Amniotic stem cell (primary cell): ENCODE measurements at regions not wholly inside any gene's neighbourhood (a gene's known extent, or its start where the extent isn't known, plus 50 kb on each side); places are given as distances from the start of the nearest gene placed in this dataset.

ENCODE experiments used
- DNase-seq: peaks from one replicate; lab custom pipeline; 2025; lab: John Stamatoyannopoulos, UW

DNA sequence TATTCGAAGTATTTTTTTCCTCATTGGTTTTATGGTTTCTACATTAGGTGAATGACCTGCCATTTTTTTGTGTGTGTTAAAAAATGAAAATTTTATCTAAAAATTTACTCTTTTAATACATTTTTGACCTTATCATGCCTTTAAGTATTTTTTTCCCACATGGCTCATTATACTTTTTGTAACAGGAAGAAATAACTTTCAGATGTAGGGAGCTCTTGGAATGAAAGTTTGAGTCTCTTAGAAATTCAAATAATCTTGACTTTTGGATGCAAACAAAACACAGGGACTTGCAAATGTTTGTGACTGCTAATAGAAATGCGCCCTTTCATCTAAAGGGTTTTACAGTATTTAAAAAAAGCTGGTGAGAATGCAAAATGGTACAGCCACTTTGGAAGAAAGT lies 457.9 kb downstream of the KLF5 start:
- DNase-seq = no peak

DNA sequence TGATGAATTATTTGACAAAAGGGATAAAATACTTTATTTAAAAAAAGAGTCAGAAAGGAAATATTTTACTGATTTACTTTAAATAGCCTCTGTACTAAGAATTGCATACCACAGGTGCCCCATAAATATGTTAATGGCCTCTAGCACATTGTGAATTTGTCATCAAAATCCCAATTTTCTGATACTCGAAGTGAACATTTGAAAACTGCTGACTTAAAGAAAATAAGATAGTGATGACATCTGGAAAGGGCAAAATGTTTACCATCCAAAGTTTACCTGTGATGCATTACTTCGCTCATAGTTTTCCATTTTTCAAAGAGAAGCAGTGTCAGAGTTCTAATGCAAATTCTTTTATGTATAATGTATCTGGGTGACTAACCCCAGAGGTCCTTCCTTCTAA lies 455.4 kb downstream of the KLF5 start:
- DNase-seq = no peak

DNA sequence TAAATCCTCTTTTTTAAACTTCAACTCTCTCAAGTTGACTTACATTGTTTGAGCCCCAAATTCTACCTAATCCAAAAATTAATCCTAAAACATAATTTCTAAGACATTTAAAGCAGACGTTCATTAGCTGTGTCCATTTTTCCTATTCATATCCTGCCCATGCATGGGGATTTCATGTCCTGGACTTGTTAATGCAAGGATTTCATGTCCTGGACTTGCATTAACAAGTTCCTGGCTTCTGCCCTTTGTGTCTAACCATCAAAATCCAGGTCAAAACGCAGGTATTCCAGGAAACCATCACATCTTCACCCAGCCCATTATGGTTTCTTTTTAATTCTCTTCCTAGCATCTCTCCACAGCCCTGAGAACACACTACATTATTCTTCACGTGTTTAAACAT lies 454.9 kb downstream of the KLF5 start:
- no peak for DNase-seq

DNA sequence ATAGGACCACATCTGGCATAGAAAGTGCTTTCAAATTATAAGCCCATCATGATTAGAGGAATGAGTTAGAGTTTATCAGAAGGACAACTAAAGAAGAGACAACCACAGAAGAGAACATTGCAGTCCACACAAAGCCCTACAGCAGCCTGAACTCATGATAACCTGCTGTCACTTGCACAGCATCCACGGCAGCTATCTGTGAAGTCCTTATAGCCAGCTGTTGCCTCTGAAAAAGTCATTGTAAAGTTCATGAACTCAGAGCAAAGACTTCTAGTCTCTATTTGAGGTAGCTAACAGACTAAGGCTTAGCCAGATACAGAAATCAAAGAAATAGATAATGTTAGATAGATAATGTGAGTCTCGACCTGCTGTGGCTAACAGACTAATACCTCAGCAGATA lies 450.0 kb downstream of the KLF5 start:
- no peak for DNase-seq

DNA sequence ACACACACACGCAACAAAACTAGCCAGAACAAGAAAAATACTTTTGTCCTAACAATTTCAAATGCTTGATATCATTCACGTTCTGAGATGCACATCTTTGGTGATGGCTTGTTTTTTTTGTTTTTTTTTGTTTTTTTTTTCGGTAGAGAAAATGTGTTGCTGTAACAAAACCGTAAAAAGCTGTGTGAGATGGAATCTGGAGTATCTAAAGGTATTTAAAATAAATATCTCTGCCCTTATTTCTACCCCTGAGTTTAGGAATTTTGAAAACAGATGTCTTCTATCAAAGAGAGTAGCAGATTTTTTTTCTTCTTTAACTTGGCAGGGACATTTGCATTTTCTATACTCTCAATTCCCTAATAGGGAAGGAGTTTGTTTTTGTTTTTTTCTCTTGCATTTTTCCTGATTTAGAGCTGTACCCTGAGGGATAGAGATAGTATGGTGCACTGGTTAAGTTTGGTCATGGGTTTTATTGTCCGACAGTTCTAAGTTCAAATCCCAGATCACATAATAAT lies 446.6 kb downstream of the KLF5 start:
- no peak for DNase-seq

DNA sequence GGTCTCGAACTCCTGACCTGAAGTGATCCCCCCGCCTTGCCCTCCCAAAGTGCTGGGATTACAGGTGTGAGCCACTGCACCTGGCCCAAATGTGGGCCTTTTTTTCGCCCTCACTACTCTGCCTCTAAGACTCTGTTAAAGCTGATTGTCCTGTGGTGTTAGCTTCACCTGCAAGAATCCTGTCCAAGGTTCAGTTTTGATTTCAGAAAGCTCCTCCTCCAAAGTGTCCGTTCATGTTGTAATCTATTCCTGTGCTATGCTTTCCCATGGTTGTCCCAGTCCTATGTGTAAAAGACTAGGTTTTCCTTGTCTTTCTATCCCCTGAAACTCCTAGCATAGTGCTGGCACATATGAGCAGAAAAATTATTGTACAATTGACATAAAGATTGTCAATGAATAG lies 440.9 kb downstream of the KLF5 start:
- no peak for DNase-seq

DNA sequence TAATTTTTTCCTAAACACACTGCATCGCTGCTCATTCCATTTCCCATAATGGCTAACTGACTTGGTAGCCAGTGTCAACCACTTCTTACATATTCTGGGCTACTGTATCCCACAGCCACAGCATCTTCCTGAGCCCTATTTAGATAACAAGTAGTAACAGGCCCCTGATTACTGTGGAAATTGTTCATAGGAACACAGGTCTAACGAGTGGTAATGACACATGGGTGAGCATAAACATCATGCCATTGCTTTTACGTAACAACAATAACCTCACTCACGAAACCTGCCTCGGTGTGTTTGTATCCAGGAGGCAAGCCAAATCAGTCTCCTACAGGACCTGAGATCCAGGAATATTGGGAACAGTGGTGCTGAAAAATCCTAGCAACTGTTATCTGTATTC lies 438.6 kb downstream of the KLF5 start:
- DNase-seq = no peak

DNA sequence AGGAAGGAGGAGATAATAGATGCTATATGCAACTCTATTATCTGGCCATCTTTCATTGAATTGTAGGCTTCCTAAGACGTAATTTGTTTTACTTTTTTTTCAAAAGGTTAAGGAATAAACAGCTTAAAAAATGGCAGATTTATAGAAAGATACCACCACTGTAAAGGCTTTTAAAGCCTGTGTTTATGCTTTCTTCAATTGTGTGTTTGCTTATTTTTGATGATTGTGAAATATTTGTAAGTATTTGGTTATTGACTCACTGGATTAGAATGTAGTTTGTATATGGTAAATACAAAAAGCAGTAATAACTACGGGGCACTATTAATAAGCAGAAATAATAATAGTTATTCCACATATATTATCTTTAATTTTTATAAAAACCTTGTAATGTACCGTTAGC lies 437.9 kb downstream of the KLF5 start:
- DNase-seq = no peak

DNA sequence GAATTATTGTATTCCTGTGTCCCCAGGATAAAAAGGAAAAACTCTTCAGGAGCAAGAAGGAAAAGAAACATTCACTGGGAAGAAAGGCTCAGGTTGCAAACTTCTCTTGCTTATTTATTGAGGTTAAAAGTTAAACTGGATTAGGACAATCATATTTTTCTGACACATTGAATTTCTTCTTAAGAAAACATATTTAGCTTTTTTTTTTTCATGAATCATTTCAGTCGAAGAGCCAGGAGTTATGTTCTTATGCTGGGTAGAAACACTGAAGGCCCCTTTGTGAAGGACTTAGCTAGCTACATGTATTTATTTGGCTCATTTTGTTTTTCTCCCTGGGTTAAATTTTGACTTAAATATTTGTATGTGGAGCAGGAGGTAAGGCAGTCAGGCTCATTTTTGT lies 434.0 kb downstream of the KLF5 start:
- DNase-seq = peak; percentile 4

DNA sequence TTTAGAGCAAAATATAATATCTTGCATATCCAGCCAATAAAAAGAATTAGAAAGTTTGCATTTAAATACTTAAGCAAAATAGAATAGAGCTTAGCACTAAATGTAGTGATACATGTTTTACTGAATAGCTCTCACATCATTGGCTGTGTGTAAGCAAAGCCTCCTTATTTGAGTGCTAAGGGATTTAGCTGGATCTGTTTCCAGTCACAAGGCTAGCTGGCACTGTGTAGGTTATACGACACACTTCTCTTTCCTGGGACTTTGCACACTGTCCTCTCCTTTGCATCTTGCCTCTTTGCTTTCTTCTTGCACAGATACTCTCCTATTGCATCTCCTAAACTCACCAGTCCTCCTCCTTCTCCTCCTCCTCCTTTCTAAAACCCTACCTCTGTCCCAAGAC lies 423.8 kb downstream of the KLF5 start:
- DNase-seq = no peak

DNA sequence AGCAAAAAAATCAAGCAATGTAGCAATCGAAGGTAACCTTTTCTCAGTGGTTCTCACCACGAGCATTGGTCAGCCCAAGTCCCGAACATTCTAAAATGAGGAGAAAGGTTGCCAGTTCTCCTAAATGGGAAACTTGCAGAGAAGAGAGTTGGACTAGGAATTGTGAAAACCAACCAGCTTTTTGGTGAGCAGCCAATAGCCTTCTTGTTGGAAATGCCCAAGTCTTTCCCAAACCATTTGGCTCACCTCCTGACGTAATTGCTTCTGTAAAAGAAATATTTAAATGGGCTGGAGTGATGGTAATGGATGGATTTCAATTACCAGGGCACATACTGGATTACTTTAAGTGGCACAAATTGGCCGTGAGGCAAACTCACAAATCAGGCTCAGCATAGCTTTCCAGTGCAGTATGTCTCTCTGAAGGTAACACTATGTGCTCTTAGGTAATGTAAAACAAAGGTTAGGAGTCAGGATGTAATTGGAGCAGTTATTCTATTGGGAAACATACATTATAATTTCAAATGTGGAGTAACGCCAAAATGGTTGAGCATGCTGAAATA lies 423.2 kb downstream of the KLF5 start:
- no peak for DNase-seq

DNA sequence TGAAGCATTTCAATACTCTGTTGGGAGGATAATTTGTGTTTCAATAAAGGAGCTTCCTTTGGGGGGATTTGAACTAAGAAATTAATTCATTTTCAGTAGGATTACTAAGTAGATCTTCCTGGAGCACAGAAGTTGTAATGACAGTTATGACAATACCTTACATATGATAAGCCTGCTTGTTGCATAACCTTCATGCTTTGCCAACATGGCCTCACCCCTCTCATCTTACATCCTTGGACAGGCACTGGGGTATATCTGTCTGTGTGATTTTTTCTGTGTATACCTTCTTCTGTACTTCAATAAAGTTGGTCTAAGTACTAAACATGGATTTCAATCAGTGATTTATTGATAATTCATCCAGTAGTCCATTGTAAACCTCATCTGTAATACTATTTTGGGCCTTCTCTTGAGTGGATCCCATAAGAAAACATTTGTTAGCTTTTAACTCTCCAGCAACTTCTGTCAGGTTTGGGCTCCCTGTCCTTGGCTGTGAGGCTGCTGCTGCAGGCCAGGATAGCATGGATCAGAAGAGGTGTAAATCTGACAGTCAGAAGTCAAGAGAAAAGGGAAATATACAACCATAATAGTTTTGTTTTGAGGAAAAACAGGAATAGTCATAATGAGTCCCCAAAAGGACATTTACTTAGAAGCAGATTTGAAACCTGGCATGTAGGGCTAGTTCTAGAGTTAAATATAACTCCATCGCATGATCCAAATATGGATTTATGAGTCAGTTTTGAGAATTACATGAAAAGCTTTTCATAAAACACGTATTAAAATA lies 422.2 kb downstream of the KLF5 start:
- no peak for DNase-seq

DNA sequence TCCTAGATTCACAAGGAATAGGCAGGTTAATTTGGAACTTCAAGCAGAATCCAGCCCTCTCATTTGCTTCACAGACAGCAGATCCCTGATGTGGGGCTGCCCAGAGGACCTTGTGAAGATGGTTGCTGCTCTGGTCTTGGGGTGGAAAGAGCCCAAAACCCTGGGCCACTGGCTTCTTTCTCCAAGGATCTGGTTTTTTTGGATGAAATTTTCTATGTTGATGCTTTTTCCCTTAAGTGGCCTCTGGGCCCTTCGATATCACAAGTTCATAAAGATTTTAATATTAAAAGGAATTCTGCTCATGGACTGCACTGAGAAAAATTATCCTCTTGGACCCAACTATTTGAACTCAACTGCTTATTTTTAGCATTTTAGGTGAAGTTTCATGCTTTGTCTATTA lies 421.1 kb downstream of the KLF5 start:
- no peak for DNase-seq

DNA sequence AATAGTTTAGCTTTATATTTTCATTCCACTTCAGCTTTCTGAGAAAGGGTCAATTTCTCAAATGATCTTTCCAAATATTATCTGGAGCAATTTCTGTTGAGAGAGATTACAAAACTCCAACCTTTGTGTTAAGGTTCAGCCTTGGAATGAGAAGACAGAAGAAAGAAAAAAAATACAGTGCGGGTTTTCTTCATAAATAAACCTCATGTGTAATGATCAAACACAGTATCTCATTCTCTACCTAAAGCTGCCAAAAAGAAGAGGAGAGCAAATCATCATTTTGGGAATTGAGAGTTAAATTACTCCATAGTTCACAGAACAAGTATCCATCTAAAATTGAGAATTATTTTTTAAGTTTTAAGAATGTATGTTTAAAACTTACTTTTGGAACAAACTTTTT lies 420.5 kb downstream of the KLF5 start:
- DNase-seq = no peak

DNA sequence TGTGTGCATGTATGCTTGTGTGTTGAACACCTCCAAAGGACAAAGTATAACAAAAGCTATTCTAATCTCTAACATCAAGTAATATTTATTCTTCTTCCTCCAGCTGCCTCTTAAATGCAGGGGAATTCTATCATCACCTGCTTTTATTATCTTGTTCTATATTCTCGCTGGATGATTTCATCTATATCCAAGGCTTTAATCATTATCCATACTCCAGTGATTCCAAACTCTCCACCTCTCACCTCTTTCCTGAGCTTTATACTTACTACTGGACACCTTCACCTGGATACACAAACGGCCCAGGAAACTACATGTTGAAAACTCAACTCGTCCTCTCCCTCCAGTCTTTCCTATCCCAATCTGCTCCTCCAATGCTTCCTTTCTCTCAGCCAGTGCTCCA lies 418.6 kb downstream of the KLF5 start:
- no peak for DNase-seq

DNA sequence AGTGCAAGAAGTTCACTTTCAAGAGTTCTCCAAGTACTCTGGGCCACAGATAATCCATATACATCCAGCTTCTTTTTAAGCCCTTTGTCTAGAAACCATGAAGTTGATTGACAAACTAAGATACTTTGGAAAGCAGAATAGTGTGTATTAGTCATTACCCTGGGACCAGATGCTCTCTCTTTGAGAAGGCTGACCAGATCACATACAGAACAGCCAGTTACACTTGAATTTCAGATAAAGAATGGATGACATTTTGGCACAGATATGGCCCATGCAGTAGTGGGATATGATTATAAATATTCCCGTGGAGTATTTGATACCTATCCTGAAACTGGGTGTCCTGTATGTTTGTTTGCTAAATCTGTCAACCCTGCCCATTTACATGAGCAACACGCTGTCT lies 414.2 kb downstream of the KLF5 start:
- no peak for DNase-seq

DNA sequence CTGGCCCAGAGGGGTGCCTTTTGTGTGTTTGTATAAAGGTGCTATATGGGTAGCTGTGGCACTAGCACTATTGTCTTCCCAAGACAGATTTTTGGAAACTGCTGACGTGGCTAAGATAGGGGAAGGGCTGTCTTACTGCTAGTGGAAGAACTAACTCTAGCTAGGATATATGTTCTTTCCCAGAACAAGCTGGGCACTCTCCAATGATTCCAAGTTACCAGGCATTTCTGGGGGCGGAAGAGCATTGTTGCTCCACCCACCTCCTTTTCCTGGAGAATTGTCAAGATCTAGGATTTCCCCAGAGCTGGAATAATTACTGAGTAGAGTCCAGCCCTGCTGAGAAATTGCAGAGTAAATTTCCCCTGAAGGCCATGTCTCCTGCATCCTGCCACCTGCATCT lies 408.3 kb downstream of the KLF5 start:
- DNase-seq = no peak

DNA sequence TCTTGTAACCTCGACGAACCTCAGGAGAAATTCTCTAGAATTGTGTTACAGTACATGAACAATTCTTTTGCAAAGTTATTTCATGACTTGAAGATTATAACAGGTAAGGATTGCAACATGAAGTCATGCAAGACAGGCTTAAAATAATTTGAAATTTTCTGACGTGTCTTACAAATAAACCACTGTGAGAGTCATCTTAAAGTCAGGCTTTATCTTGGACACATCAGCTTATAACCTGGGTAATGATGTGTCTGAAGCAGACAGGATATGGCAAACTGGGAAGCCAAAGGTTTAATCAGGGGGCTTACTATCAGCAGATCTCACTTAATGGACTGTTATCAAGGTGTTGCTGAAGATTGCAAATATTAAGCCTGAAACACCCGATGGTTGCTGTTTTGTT lies 407.8 kb downstream of the KLF5 start:
- DNase-seq = no peak

DNA sequence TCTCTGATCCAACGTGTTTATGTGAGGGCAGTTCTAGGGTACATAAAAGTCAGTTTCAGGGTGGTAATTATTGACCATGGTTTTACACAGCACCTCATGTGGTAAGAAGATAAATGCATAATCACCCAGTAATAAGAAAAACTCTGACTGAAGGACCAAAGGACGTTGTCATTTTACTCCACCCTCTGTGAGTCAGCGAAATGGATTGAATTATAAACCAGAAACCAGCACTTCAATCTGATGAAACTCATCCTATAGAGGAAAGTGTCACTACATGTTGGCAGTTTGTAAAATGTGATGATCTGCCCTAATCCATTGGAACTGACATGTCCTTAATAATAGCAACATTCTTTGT lies 406.8 kb downstream of the KLF5 start:
- peak; percentile 16 for DNase-seq

DNA sequence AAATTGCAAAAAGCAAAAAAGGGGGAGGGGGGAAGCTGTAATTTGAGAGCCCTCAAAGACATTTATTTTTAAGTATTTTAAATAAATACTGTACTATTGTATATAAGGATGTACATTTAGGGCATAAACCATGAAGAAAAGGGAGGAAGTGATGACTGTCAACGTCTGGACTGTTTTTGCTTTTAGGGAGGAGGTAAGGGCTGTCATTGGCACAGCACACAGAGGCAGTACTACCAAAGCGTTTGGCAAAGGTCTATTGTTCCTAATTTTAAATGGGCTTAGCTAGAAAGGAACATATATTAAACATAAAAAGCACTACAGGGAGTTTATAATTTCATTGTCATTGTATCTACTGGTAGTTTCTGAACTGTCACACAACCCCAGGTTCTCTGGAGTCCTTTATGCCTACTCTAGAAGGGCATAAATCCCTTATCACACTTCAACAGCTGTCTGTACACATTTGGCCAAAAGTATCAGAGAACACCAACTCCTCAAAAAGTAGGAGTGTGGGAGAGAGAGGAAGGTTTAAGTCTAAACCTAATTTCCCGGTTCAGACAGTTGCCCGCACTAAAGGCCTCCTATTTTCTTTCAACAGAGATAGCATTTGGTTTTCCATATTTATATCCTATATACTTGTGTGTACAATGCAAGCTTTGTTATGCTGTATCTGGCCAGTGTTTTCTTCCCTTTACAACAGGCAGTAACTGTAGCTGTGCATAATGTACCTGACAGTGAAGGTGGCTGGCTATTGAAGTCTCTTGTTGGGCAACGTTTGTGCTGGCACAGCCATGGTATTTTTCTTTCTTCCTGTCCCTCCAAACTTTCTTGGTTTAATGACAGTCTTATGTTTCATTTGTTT lies 406.2 kb downstream of the KLF5 start:
- DNase-seq = no peak

DNA sequence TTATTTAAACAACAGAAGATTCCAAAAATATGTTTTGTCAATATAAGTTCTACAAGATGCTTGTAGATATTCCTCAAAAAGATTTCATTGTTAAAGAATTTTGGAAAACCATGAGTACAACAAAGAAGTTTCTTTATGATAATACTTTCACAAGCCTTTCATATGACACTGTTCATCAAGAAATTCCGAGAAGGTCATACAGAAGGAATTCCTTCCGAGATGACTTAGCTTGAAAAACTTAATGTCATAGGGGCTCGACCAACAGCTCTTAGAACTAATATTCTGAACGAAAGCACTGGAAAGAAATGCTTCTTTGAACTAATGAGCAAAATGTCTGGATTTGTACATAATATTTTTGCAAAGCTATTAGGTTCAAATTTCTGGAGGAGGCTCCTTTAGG lies 403.4 kb downstream of the KLF5 start:
- no peak for DNase-seq

DNA sequence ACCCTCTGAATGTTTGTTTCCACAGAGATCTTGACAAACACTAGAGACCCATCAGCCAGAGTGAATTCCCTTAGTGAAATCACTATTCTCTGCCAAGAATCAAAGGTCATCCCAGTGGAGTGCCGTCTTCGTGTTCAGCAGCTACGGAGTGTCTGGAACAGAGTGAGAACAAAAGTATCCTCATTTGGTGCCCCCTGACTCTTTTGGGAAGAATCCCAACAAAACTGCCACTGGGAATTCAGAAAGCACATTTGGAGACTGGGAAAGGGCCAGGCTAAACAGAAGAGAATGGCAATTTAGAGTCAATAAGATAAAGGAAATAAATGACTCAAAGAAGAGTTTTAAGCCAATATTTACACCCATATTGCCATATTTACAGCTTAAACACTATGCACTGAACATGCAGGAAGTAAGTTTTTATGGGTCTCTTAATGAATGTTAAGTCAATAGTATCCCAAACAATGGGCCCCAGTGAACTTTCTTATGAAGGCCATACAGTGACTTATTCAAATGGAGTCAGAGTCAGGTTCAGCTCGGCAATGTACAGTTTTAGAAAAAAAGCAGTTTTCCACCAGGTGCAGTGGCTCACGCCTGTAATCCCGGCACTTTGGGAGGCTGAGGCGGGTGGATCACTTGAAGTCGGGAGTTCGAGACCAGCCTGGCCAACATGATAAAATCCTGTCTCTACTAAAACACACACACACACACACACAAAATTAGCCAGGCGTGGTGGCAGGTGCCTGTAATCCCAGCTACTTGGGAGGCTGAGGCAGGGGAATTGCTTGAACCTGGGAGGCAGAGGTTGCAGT lies 392.6 kb downstream of the KLF5 start:
- DNase-seq = no peak
